SU-DHL-6 (cell line): ENCODE measurements at regions not wholly inside any gene's neighbourhood (a gene's known extent, or its start where the extent isn't known, plus 50 kb on each side); places are given as distances from the start of the nearest gene placed in this dataset.

Experiments used
- EZH2phosphoT487 ChIP-seq: fragments of 200-600 bp; sonication (generic), shearing (Covaris generic); conservative IDR thresholded peaks from 2 replicates; pipeline ENCODE4 v1.6.1; 2018; ENCODE audit warnings: mild to moderate bottlenecking, antibody characterized with exemption, low read length, moderate library complexity, mixed read lengths
- TF ChIP-seq, protein P1 (sequence below): fragments of 200-600 bp; sonication (generic); IDR thresholded peaks from one replicate; pipeline ENCODE4 v1.5.1; 2017; ENCODE audit warnings: antibody characterized with exemption, mild to moderate bottlenecking, low read length, moderate library complexity; ENCODE audit not compliant: insufficient read depth, poor library complexity, severe bottlenecking

DNA sequence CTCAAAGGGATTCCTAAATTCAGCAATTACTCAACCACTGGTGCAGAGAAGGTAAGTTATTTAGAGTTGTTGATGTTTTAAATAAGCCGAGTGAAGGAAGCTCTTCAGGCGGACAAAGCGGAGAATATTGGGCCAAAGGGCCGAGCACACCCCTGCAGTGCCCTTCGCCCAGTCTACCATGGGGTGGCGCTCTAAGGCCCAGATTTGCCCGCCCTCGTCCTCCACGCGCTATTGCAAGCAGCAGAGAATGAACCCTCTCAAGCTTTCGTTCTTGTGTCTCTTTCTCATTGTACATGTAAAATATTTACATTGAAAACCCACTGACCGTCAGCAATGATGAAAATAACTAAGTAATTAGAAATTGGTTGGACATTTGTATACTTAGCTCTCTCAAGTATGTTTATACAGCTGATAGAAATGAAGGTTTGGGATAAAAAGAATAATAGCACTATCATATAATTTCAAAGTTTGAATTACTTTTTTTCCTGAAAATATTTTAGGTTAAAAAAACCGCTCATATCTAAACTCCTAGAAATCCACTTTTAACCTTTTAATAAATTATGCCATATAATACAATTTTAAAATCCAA lies 195.0 kb upstream of the CEP162 start:
- TF ChIP-seq, protein P1, sequence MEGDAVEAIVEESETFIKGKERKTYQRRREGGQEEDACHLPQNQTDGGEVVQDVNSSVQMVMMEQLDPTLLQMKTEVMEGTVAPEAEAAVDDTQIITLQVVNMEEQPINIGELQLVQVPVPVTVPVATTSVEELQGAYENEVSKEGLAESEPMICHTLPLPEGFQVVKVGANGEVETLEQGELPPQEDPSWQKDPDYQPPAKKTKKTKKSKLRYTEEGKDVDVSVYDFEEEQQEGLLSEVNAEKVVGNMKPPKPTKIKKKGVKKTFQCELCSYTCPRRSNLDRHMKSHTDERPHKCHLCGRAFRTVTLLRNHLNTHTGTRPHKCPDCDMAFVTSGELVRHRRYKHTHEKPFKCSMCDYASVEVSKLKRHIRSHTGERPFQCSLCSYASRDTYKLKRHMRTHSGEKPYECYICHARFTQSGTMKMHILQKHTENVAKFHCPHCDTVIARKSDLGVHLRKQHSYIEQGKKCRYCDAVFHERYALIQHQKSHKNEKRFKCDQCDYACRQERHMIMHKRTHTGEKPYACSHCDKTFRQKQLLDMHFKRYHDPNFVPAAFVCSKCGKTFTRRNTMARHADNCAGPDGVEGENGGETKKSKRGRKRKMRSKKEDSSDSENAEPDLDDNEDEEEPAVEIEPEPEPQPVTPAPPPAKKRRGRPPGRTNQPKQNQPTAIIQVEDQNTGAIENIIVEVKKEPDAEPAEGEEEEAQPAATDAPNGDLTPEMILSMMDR: no peak
- no peak for TF ChIP-seq EZH2phosphoT487
